GM13976 (cell line): ENCODE measurements at regions not wholly inside any gene's neighbourhood (a gene's known extent, or its start where the extent isn't known, plus 50 kb on each side); places are given as distances from the start of the nearest gene placed in this dataset.

Experiments used
- DNase-seq: peaks from one replicate; pipeline ENCODE4 v3.0.0; 2012; ENCODE audit warnings: low spot score
- in situ Hi-C: fragments of 300-500 bp; cut with MboI; formaldehyde crosslinking; loops from one replicate; pipeline ENCODE4 v1.12.0; 2022; ENCODE audit warnings: low sequenced_read_pairs, mixed read lengths, inconsistent platforms; ENCODE audit not compliant: unreplicated experiment
- TF ChIP-seq, protein P1 (sequence below): IDR thresholded peaks from 2 replicates; pipeline ENCODE4 v1.5.1; 2012; ENCODE audit warnings: borderline replicate concordance, mild to moderate bottlenecking; ENCODE audit not compliant: insufficient read depth; ENCODE audit errors: extremely low read depth, missing control alignments, control extremely low read depth

DNA sequence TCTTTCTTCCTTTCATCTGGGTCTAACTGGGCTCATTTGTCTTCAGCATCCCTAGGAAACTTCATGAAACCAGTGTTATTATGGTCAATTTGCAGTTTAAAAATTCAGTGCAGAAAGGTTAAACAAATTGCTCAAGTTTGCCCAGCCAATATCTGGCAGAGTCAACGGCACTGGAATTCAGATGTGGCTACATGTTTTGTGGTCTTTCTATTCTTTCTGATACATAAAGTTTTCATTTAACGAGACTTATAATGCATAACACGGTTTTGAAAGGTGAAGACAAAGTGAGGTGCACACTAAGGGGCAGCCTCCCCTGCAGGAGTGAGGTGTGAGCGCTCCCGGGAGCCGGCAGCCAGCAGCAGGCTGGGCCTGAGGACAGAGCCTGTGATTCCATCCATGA, 164.6 kb downstream of the RTP5 start:
- TF ChIP-seq, protein P1, sequence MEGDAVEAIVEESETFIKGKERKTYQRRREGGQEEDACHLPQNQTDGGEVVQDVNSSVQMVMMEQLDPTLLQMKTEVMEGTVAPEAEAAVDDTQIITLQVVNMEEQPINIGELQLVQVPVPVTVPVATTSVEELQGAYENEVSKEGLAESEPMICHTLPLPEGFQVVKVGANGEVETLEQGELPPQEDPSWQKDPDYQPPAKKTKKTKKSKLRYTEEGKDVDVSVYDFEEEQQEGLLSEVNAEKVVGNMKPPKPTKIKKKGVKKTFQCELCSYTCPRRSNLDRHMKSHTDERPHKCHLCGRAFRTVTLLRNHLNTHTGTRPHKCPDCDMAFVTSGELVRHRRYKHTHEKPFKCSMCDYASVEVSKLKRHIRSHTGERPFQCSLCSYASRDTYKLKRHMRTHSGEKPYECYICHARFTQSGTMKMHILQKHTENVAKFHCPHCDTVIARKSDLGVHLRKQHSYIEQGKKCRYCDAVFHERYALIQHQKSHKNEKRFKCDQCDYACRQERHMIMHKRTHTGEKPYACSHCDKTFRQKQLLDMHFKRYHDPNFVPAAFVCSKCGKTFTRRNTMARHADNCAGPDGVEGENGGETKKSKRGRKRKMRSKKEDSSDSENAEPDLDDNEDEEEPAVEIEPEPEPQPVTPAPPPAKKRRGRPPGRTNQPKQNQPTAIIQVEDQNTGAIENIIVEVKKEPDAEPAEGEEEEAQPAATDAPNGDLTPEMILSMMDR, result no peak
- no peak for DNase-seq
- in situ Hi-C loops, result no loop called here

DNA sequence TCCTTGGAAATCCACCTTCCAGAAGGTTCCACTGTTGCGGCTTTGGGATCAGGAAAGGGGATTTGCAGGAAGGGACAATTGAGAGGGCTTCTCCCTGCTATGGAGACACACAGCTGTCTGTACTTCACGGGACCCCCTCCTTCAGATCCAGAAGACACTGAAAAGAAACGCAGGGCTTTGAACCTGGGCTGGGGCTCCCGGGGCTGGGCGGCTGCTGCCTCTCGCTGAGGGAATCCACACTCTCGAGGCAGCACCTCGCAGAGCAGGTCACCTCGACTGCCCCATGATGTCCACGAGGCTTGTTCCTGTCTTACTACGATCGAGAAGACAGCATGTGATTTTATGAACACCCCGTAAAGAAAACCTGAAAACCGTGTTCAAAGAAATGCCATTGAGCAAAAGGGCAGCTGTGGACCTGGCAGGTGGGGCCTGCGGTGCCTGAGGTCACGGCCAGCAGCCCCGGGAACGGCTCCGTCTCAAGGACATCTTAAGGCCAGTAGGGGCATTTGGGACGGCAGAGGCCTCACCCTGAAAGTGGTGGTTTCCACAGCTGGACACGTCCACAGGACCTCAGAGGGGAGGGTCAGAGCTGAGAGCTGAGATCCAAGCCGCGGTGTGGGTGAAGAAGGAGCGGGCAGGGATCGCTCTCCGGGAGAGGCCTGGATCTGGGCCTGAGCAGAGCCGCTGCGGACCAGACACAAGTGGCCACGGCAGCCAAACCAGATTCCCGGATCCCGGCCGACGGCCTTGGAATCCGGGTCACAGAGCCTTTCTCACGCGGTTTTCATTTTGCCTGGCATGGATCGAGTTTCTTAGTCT, 165.7 kb downstream of the RTP5 start:
- TF ChIP-seq, protein P1, result no peak
- in situ Hi-C loops, result no loop called here
- no peak for DNase-seq

DNA sequence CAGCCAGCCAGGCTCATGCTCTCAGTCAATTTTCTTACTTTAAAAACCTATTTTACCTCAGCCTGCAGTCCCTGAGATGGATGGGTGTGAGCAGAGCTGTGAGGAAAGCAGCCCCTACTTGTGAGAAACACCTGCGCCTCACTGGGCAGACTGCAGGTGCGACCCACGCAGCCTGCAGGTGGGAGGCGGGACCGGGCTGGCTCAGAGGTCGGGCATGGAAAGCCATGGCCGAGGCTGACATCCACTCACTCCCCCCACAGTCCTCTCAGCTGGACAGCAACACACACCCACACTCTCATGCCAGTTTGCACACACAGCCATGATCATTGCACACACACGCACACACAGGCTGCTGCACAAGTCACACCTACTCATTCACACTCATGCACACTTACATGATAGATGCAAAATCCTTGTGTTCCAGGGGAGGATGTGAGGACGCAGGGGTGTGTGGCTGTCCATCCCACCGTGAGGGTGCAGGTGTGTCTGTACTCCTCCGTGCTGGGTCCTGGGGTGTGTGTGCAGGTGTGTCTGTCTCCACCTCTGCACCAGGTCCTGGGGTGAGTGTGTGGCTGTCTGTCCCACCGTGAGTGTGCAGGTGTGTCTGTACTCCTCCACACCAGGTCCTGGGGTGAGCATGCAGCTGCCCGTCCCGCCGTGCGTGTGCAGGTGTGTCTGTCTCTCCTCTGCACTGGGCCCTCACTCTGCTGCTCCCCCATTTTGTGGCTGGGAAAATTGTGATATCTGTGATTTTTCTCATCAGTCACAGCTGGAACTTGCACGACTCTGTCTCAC, 166.5 kb downstream of the RTP5 start:
- in situ Hi-C loops, result no loop called here
- TF ChIP-seq, protein P1, result no peak
- DNase-seq, result no peak

DNA sequence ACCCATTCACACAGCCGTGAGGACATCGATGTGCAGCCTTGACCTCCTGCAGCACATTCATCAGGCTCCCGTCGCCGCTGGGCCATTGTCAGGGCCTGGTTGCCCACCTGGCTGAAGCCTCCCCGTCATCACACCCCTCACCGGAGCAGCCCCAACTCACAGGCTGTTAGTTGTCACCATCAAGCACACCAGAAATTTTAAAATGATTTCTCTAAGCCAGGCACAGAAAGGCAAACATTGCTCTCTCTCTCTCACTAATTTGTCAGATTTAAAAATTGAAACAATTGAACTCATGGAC, 167.1 kb downstream of the RTP5 start:
- in situ Hi-C loops, result no loop called here
- TF ChIP-seq, protein P1, result no peak
- no peak for DNase-seq

DNA sequence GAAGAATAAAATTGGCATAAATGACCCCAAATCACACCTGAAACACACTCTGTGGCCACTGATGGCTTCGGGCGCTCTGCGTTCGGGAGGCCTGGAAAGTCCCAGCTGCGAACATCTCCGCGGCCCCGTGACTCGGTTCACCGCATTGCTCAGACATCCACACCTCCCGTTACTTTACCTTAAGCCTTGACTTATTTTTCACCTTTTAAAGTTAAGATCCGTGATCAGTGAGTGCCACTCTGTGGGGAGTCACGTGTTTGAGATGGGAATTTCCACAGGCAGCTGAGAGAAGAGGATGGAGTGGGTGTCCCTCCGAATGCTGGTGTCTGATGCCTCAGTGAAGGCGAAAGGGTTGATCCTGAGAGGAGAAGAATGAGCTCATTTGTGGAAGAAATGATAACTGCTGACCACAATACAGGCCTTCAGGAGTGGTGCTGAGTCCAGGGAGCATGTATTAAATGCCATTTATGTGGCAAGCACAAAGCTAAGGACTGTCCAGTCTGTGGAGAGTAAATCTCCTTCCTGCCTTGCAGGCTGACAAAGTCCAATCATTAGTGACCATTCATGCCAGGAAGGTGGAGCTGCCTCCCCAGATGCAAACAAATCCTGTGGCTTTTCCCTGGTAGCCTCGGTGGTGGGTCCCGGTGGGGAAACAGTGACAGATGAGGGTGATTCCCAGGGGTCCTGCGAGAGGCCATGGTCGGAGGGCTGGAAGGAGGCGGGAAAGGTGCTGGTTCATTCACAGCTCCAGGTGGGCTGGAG, 168.8 kb downstream of the RTP5 start:
- TF ChIP-seq, protein P1, result no peak
- DNase-seq, result no peak
- in situ Hi-C loops, result no loop called here

DNA sequence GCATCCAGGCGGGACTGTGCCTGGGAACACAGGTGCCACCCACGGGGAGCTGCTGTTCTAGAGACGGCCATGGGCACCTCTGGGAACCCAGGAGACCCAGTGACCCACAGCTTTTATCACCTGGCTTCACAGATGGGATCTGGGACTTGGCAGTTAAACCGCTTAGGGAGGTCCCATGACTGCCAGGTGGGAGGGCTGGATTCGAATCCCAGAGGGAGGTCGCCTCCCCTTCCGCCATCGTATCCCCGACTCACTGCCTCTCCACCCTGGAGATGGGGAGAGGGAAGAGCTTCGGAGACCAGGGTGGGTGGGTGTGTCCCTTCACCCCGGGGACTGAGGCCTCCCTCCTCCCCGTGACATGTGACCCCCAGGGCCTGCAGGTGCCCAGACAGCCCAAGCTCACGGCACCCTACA, 169.4 kb downstream of the RTP5 start:
- in situ Hi-C loops, result no loop called here
- DNase-seq, result no peak
- TF ChIP-seq, protein P1, result no peak
